ENCODE measurements at regions not wholly inside any gene's neighbourhood (a gene's known extent, or its start where the extent isn't known, plus 50 kb on each side); places are given as distances from the start of the nearest gene placed in this dataset.

- TF ChIP-seq EZH2phosphoT487 (IDR thresholded peaks at IDR 0.05; ENCODE audit: insufficient read depth, low read depth) (no peak), EZH2 (IDR thresholded peaks at IDR 0.05; ENCODE audit: insufficient read depth, poor library complexity, severe bottlenecking) (no peak)
Observed at GRCh38 chr12:115609347-115609746, 668.1 kb downstream of the MED13L start.

Measured in GM23248 (cell line).